ENCODE measurements at regions not wholly inside any gene's neighbourhood (a gene's known extent, or its start where the extent isn't known, plus 50 kb on each side); places are given as distances from the start of the nearest gene placed in this dataset.

GRCh38 chr3:78344918-78345317, 1305.0 kb downstream of the ROBO2 start:
- TF ChIP-seq CTCF (IDR thresholded peaks at IDR 0.05) (no peak), POLR2A (IDR thresholded peaks at IDR 0.05) (no peak)
